ENCODE measurements at regions not wholly inside any gene's neighbourhood (a gene's known extent, or its start where the extent isn't known, plus 50 kb on each side); places are given as distances from the start of the nearest gene placed in this dataset.

GRCh38 chr7:69017208-69017607 lies 581.1 kb upstream of the AUTS2 start:
- Histone ChIP-seq H3K27me3 (ENCODE audit: control insufficient read depth, insufficient read depth, low read length) (no peaks in the 10 kb centered on the region), H3K9ac (ENCODE audit: low read length in 3 of 3) (no peak overlapping the region), H3K4me1 (ENCODE audit: control insufficient read depth in 2 of 3, insufficient read depth in 2 of 3, low read depth in 1 of 3, low read length in 3 of 3) (no peaks in the 10 kb centered on the region), H3K4me3 (ENCODE audit: low read length in 3 of 3) (no peak overlapping the region), H3K9me3 (ENCODE audit: control insufficient read depth in 2 of 3, insufficient read depth in 1 of 3, low read length in 3 of 3) (peaks cover 0 to 7% (median 5%) of the 10 kb centered on the region in 3 donors), H3K36me3 (ENCODE audit: control insufficient read depth in 2 of 3, insufficient read depth in 3 of 3, low read length in 3 of 3) (no peaks in the 10 kb centered on the region), H3K27ac (ENCODE audit: low read depth in 2 of 2, low read length in 2 of 2) (no peak overlapping the region)
- intact Hi-C loops (cut with DNase I): no loop called here
- no peak for DNase-seq
- TF ChIP-seq CTCF (IDR thresholded peaks at IDR 0.05; ENCODE audit: borderline replicate concordance, extremely low read depth, insufficient read depth): no peak
- no peak for FAIRE-seq

GRCh38 chr7:69018200-69018599 lies 580.1 kb upstream of the AUTS2 start:
- Histone ChIP-seq H3K27ac (ENCODE audit: low read depth in 2 of 2, low read length in 2 of 2) (no peak overlapping the region), H3K9ac (ENCODE audit: low read length in 3 of 3) (no peak overlapping the region), H3K4me1 (ENCODE audit: control insufficient read depth in 2 of 3, insufficient read depth in 2 of 3, low read depth in 1 of 3, low read length in 3 of 3) (no peaks in the 10 kb centered on the region), H3K36me3 (ENCODE audit: control insufficient read depth in 2 of 3, insufficient read depth in 3 of 3, low read length in 3 of 3) (no peaks in the 10 kb centered on the region), H3K27me3 (ENCODE audit: control insufficient read depth, insufficient read depth, low read length) (no peaks in the 10 kb centered on the region), H3K4me3 (ENCODE audit: low read length in 3 of 3) (no peak overlapping the region), H3K9me3 (ENCODE audit: control insufficient read depth in 2 of 3, insufficient read depth in 1 of 3, low read length in 3 of 3) (peaks cover 0 to 7% (median 5%) of the 10 kb centered on the region in 3 donors)
- DNase-seq (no peak), FAIRE-seq (no peak)
- TF ChIP-seq CTCF (IDR thresholded peaks at IDR 0.05; ENCODE audit: borderline replicate concordance, extremely low read depth, insufficient read depth): no peak
- intact Hi-C loops (cut with DNase I): no loop called here

GRCh38 chr7:69019437-69019836 lies 578.8 kb upstream of the AUTS2 start:
- no peaks in the 10 kb centered on the region for H3K4me1 ChIP-seq (ENCODE audit: control insufficient read depth in 2 of 3, insufficient read depth in 2 of 3, low read depth in 1 of 3, low read length in 3 of 3)
- TF ChIP-seq CTCF (IDR thresholded peaks at IDR 0.05; ENCODE audit: borderline replicate concordance, extremely low read depth, insufficient read depth): no peak
- H3K27me3 ChIP-seq (ENCODE audit: control insufficient read depth, insufficient read depth, low read length): no peaks in the 10 kb centered on the region
- H3K9ac ChIP-seq (ENCODE audit: low read length in 3 of 3): no peak overlapping the region
- FAIRE-seq (no peak), DNase-seq (no peak)
- H3K9me3 ChIP-seq (ENCODE audit: control insufficient read depth in 2 of 3, insufficient read depth in 1 of 3, low read length in 3 of 3): peaks cover 0 to 7% (median 5%) of the 10 kb centered on the region in 3 donors
- no peak overlapping the region for H3K4me3 ChIP-seq (ENCODE audit: low read length in 3 of 3)
- H3K36me3 ChIP-seq (ENCODE audit: control insufficient read depth in 2 of 3, insufficient read depth in 3 of 3, low read length in 3 of 3): no peaks in the 10 kb centered on the region
- H3K27ac ChIP-seq (ENCODE audit: low read depth in 2 of 2, low read length in 2 of 2): no peak overlapping the region
- intact Hi-C loops (cut with DNase I): no loop called here

GRCh38 chr7:69020536-69020935 lies 577.7 kb upstream of the AUTS2 start:
- H3K9me3 ChIP-seq (ENCODE audit: control insufficient read depth in 2 of 3, insufficient read depth in 1 of 3, low read length in 3 of 3): peaks cover 0 to 7% (median 5%) of the 10 kb centered on the region in 3 donors
- H3K9ac ChIP-seq (ENCODE audit: low read length in 3 of 3): no peak overlapping the region
- DNase-seq: no peak
- H3K4me3 ChIP-seq (ENCODE audit: low read length in 3 of 3): no peak overlapping the region
- H3K27me3 ChIP-seq (ENCODE audit: control insufficient read depth, insufficient read depth, low read length): no peaks in the 10 kb centered on the region
- FAIRE-seq: no peak
- TF ChIP-seq CTCF (IDR thresholded peaks at IDR 0.05; ENCODE audit: borderline replicate concordance, extremely low read depth, insufficient read depth): no peak
- H3K27ac ChIP-seq (ENCODE audit: low read depth in 2 of 2, low read length in 2 of 2): no peak overlapping the region
- H3K4me1 ChIP-seq (ENCODE audit: control insufficient read depth in 2 of 3, insufficient read depth in 2 of 3, low read depth in 1 of 3, low read length in 3 of 3): no peaks in the 10 kb centered on the region
- intact Hi-C loops (cut with DNase I): no loop called here
- no peaks in the 10 kb centered on the region for H3K36me3 ChIP-seq (ENCODE audit: control insufficient read depth in 2 of 3, insufficient read depth in 3 of 3, low read length in 3 of 3)

Measured in kidney (tissue), 13 donors.